AG10803 (cell line): ENCODE measurements at regions not wholly inside any gene's neighbourhood (a gene's known extent, or its start where the extent isn't known, plus 50 kb on each side); places are given as distances from the start of the nearest gene placed in this dataset.

Experiments
- DNase-seq: peaks from one replicate; pipeline ENCODE4 v3.0.0; 2010; ENCODE audit warnings: low read depth
- H3K4me3 ChIP-seq: 2 replicates; pipeline ENCODE4 v1.5.1; 2011; ENCODE audit warnings: mild to moderate bottlenecking, low read length, control low read depth
- TF ChIP-seq, protein P1 (sequence below): conservative IDR thresholded peaks from 2 replicates; pipeline ENCODE4 v1.5.1; 2011; ENCODE audit warnings: mild to moderate bottlenecking, low read length, control low read depth, inconsistent platforms

DNA sequence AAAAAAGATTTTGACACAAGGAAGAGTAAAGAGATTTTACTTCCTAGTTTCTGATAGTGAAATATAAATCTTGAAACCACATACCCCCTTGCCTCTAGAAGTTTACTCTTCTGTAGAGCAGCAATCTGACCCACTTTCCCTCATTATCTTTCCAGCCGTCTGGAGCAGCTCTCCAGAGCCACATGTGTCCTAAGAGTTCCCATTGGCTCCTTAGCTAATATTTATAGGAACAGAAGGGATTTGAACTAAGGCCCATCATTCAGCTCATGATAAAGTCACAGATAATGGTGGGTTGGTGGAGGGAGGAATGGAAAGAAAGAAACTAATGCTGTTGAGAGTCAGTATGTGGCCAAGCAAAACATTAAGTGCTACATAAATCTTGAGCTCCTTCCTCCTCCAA, 121.8 kb downstream of the INHBA start:
- H3K4me3 ChIP-seq = no peak overlapping the region
- no peak for DNase-seq
- TF ChIP-seq, protein P1, sequence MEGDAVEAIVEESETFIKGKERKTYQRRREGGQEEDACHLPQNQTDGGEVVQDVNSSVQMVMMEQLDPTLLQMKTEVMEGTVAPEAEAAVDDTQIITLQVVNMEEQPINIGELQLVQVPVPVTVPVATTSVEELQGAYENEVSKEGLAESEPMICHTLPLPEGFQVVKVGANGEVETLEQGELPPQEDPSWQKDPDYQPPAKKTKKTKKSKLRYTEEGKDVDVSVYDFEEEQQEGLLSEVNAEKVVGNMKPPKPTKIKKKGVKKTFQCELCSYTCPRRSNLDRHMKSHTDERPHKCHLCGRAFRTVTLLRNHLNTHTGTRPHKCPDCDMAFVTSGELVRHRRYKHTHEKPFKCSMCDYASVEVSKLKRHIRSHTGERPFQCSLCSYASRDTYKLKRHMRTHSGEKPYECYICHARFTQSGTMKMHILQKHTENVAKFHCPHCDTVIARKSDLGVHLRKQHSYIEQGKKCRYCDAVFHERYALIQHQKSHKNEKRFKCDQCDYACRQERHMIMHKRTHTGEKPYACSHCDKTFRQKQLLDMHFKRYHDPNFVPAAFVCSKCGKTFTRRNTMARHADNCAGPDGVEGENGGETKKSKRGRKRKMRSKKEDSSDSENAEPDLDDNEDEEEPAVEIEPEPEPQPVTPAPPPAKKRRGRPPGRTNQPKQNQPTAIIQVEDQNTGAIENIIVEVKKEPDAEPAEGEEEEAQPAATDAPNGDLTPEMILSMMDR = no peak

- DNase-seq = peak; percentile 98
- H3K4me3 ChIP-seq = no peak overlapping the region
- TF ChIP-seq, protein P1 = no peak
These were observed 122.6 kb downstream of the INHBA start for GRCh38 chr7:41579961-41580935.

GRCh38 chr7:41578700-41579099, 124.2 kb downstream of the INHBA start:
- no peak for DNase-seq
- no peak overlapping the region for H3K4me3 ChIP-seq
- TF ChIP-seq, protein P1 = no peak

- DNase-seq = no peak
- TF ChIP-seq, protein P1 = no peak
- no peak overlapping the region for H3K4me3 ChIP-seq
These were observed 126.7 kb downstream of the INHBA start for GRCh38 chr7:41576166-41576565.

DNA sequence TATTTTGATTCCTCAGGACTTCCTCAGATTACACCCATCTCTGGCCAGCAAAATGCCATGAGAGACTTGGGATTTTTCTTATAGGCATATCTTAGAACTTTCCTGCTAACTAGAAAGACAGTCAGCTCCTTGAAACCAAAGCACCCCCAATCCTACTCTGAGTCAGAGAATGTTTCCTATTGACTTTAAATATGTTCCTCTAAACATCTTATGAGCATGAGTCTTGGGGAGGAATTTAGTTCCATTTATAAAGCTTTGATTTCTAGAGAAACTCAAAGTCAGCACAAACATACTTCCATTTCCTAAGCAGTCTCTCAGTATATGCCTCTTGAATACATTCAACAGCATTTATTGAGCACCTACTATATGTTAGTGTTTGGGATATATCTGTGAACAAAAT, 128.5 kb downstream of the INHBA start:
- TF ChIP-seq, protein P1 = no peak
- peak; percentile 44 for DNase-seq
- H3K4me3 ChIP-seq = no peak overlapping the region

- TF ChIP-seq, protein P1 = no peak
- no peak for DNase-seq
- H3K4me3 ChIP-seq = no peak overlapping the region
These were observed 129.0 kb downstream of the INHBA start for GRCh38 chr7:41573862-41574261.

GRCh38 chr7:41573443-41573842, 129.4 kb downstream of the INHBA start:
- TF ChIP-seq, protein P1 = no peak
- H3K4me3 ChIP-seq = no peak overlapping the region
- no peak for DNase-seq
